Fibroblast of the conjunctiva (primary cell): ENCODE measurements at regions not wholly inside any gene's neighbourhood (a gene's known extent, or its start where the extent isn't known, plus 50 kb on each side); places are given as distances from the start of the nearest gene placed in this dataset.
"Not testable (repeated sequence)": the region's sequence is repeated elsewhere in the genome, so short reads cannot be mapped to it uniquely, and the experiment has no call there.

Experiments
- DNase-seq: peaks from one replicate; pipeline ENCODE4 v3.0.0-alpha.2; 2010; ENCODE audit warnings: low read depth

DNA sequence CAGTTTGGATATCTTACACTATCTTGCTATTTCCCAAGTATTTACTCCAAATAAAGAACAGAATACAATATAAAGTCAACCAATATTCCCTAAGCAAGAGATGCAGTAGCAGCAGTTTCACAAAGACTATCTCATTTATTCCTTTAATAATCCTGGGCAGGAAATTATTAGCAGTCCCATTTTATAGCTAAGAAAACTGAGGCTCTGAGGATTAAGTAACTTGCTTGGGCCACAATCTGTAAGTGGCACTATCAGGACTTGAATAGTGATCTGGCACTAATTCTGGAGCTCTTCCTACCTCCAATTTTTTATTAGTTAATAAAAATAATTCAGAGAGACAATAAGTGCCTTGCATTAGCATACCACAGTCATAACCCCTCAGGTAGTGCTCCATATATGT lies 611.7 kb downstream of the MCTP2 start:
- DNase-seq = no peak

DNA sequence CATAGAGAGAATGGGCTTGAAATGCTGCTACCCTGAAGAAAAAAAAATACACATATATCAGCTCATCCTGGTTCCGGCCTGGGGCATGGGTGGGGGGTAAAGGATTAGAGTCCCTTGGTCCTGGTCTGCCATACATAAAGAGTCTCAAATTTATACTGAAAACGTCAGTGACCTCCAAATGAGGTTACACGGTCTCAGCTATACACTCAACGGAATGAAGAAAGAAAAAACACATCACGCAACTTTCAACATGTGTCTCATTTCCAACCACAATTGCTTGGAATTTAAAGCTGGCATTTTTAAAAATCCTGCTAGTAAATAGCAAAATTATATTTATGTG lies 612.8 kb downstream of the MCTP2 start:
- no peak for DNase-seq

DNA sequence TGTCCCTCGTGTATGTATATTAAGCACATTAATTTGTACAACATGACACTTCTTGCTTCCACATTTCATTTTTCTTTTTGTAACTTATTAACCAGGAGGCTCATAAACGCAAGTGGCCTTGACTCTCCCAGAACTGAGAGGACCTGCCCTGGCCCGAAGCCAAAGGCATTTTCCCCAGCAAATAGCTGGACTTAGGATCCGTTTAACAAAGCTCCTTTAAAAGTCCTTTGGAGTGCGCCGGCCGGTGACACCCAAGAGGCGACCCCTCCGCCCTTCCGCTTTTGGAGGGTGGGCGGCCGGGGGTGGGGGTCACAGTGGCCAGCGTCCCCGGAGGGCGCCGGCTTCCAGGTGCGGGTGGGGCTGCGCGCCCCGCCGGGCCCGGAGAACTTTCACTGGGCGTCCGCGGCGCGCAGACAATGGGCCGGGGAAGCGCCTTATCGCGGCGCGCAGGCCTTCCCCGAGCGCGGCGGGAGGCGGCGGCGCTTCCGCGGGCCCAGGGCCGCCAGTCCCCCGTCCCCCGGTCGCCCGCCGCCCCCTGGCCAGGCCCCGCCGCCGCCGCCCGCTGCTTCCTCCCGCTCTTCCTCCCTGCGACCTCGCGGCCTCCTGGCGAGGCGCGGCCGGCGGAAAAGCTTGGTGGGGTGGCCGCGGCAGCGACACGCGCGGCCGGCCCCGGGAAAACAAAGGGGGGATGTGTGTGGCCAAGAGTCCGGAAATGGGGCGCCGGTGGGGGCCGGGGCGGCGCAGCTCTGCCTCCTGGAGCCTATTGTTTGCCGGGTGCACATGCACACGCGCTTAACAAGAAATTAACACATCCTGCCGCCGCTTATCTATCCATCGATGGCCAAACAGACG lies 613.4 kb downstream of the MCTP2 start:
- DNase-seq = no peak

DNA sequence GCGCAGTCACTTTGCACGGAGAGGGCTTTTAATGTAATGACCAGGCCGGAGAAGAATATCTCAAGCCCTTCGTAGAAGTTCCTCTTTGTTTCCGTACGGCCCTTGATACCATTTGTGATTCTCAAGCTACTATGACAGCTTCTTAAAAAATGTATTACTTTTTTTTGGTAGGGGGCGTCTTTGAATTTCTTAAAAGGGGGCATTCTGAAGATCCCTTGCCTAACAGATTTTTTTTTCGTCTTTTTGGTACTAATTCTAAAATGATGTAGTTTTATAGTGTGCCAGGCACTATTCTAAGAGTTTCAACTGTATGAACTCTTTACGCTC lies 614.0 kb downstream of the MCTP2 start:
- DNase-seq = no peak

DNA sequence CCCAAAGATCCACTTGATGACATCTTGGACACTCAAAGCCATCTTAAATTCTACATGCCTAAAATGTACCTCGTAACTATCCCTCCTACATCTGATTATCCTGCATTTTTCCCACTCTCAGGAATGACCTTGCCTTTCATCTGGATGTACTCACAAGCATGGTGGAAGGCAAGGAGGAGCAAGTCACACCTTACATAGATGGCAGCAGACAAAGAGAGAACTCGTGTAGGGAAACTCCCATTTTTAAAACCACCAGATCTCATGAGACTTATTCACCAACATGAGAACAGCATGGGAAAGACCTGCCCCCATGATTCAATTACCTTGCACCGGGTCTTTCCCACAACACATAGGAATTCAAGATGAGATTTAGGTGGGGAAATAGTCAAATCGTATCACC lies 616.0 kb downstream of the MCTP2 start:
- no peak for DNase-seq

DNA sequence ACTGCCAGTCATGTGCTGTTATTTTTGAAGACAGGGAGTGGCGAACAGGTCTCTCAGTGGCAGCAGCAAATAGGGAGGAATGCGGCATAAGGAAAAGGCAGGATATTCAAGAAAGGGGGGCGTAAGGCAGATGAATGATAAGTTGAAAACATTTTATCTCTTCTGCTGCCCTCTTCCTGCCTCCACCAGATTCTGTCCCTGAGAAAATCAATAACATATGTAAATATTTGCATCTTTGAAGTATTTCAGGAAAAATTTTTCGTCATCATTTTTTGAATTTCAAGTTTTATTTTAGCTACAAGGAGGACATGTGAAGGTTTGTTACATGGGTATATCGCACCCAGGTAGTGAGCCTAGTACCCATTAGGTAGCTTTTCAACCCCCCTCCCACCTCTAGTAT lies 616.7 kb downstream of the MCTP2 start:
- DNase-seq = no peak

DNA sequence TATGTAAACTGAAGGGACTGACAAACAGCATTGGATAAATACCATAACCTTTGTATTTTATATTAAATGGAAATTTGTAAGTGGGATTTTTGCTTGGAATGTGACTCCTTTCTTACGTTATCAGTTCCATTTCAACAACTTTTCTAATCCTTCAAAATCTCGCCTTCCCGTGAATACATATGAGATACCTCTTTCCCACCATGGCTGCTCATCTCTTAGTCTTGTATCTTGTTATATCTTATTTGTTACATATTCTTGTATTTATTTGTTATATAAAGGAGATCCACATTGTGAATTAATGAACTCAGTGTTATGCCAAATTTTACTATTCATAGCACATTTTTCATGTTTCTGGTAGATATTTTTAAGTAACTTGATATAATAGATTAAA lies 623.7 kb downstream of the MCTP2 start:
- DNase-seq = no peak

DNA sequence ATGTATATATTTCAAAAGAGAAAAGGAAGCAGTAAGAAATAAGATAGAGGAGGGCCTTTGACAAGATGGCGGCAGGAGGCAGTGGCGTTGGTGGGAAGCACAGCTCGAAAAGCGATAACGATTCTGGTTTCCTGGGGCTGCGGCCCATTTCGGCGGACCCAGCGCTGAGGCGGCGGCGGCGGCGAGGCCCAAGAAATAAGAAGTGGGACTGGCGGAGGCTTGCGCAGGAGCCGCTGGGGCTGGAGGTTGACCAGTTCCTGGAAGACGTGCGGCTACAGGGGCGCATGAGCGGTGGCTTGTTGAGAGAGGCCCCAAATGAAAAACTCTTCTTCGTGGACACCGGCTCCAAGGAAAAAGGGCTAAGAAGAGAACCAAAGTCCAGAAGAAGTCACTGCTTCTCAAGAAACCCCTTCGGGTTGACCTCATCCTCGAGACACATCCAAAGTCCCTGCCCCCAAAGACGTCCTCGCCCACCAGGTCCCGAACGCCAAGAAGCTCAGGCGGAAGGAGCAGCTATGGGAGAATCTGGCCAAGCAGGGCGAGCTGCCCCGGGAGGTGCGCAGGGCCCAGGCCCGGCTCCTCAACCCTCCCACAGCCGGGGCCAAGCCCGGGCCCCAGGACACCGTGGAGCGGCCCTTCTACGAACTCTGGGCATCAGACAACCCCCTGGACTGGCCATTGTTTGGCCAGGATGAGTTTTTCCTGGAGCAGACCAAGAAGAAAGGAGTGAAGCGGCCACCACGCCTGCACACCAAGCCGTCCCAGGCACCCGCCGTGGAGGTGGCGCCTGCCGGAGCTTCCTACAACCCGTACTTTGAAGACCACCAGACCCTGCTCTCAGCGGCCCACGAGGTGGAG lies 624.3 kb downstream of the MCTP2 start:
- DNase-seq = no peak

DNA sequence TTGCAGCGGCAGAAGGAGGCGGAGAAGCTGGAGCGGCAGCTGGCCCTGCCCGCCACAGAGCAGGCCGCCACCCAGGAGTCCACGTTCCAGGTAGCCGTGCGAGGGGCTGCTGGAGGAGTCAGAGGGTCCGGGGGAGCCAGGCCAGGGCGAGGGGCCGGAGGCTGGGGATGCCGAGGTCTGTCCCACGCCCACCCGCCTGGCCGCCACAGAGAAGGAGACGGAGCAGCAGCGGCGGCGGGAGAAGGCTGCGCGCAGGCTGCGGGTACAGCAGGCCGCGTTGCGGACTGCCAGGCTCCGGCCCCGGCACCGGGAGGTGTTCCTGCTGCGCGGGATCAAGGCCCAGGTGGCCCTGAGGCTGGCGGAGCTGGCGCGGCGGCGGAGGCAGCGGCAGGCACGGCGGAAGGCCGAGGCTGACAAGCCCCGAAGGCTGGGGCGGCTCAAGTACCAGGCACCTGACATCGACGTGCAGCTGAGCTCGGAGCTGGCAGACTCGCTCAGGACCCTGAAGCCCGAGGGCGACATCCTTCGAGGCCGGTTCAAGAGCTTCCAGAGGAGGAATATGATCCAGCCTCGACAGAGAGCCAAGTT lies 625.0 kb downstream of the MCTP2 start:
- no peak for DNase-seq

DNA sequence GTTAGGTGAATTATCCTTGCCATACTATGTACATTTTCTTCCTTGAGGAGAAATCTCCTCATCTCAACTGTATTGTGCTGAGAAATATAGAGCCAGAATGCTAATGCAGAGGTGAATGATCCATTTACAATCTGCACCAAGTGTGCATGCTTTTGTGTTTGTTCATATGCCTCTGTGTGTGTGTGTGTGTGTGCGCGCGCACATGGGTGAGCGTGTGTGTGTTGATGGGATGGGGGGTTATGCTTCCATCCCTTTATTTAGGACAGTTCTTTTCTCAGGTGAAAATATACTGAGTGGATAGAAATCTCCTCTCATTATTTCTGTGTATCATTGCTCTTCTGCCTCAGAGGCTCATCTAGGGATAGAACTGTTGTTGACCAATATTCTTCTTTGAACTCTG lies 626.1 kb downstream of the MCTP2 start:
- DNase-seq = no peak

DNA sequence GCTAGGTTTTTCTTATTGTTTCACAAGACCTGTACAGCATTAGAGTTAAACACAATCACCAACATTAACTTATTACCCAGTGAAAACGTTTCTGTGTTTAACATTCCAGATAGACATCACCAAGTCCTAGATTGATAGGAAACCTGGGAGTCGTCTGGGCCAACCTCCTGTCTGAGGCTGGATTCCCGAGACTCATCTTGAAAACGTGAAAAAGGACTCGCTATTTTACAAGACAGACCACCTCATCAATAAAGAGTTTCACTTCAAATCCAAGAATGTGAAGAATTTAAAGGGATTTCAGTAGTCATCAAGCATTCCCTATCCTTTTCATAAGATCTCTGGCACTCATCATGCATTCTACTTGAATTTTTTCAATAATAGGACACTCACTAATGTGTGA lies 626.6 kb downstream of the MCTP2 start:
- no peak for DNase-seq

DNA sequence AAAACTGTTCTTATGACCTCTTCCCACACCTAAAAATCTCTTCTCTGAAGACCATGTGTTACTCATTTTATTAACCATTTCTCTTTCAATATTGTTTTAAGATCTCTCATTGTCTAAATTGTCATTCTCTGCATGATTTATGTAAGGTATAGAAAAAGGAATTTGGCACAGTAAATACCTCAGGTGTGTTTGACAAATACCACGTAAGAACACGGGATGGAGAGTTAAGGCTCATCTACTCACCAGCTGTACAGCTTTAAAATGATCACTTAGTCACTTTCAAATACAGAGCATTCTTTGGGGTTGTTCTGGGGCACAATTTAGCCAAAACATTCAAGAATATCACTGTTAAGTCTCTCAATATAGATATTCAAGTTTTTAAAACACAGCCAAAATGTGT lies 627.1 kb downstream of the MCTP2 start:
- DNase-seq = no peak

DNA sequence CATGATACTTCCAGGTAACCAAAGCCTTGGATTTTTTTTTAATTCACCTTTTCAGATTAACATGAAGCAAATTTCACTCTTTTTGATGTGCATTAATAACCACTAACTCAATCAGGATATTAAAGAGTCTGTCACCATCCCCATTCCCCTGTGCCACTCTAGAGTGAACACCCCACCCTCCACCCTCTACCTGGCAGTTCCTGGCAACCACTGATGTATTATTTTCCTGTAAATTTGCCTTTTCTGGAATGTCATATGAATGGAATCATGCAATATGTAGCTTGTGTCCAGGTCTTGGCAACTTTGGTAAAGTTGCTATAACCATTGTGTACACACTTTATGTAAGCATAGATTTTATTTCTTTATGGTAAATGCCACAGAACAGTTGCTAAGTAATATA lies 627.6 kb downstream of the MCTP2 start:
- no peak for DNase-seq

DNA sequence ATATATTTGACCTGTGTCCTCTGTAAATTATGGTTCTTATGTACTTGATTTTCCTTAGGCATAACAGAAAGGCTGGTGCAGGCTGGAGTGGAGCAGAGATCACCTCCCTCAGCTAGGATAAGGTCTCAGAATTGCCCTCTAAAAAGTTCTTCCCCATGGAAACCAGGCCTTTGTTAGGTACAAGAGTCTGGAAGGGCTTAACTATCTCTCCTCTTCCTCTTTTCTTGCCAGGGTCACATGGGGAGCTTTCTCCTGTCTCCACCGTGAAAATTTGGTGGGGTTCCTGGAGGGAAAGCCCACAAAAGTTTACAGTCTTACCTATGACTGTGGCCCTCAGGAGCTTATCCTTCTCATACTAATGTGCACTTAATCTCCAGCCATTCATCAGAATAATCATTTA lies 633.2 kb downstream of the MCTP2 start:
- DNase-seq = no peak

DNA sequence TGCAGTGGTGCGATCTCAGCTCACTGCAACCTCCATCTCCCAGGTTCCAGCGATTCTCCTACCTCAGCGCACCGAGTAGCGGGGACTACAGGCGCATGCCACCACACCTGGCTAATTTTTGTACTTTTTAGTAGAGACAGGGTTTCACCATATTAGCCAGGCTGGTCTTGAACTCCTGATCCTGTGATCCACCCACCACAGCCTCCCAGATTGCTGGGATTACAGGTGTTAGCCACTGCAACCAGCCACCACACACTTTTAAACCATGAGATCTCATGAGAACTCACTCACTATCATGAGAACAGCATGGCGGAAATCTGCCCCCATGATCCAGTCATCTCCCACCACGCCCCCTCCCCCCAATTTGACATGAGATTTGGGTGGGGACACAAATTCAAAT lies 636.9 kb downstream of the MCTP2 start:
- DNase-seq = not testable (repeated sequence)

DNA sequence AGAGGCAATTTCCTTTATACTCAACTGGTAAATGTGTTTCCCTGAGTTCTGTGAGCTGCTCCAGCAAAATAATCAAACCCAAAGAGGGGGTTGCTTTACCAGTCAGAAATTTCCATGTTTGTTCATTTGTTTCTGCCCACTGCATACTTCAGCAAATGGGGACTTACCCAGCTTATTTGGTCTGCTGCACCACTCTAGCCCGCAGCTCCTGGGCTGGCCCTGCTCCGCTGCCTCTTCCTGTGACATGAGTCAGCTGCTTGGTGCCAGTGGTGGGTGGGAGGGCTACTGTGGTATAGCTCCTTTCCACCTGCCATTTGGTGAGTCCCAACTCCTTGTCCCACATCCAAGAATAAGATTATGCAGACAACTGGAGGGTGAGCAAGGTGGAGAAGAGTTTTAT lies 644.2 kb downstream of the MCTP2 start:
- no peak for DNase-seq

DNA sequence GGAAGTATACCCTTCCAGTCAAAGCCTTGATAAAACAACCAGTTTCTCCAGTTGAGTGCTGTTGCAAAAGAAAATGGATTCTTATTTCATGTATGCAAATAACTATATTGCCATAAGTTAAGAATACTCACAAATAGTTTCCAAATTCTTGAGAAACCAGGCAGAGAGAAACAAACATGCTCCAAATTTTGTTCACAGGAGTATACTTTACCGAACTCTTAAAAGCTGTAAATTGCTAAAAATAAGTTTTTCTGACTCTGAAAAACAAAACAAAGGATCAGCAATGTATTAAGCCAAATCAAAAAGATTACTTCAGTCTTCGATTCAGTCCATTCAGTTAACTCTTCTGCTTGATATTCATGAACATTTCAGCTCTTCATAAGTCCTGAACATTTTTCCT lies 646.5 kb downstream of the MCTP2 start:
- no peak for DNase-seq

DNA sequence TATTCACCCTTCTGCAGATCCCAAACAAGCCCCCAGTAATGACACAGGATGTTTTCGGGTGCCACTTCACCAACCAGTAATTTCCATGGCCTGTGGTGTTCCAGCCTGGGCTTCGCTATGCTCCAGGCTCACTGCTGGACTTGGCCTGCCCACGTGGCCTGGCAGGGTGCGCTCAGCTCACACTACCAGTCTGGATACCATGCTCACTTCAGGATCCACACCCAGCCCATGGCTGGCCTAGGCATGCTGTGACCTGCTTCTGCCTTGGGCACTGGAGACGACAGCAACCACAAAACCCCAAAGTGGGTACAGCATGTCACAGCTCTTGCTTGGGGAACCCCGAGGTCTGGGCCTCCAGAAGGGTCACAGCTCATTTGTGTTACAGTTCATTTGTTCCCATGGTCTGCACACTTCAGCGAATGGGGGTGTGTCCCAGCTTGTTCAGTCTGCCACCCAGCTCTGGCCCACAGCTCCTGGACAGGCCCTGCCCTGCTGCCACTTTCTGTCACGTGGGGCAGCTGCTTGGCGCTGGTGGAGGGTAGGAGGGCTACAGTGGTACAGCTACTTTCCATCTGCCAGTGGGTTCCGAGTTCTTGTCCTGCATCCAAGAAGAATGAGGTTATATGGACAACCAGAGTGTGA lies 650.8 kb downstream of the MCTP2 start:
- DNase-seq = no peak

DNA sequence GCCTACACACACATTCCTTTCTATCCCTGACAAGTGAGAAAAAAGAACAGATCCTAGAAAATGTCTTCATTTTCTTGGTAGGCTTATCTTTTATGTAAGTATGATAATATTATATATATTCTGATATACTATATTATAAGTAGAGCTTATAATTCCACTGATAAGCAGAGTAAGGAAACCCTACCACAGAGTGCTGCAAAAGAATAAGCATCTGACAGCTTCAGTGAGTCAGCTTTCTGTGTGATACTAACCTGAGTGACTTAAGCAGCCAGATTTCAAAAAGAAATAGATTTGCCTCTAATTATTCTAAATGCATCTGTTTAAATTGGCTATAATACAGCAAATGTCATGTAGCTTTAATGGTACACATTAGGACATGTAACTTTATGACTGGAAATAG lies 656.0 kb downstream of the MCTP2 start:
- no peak for DNase-seq

DNA sequence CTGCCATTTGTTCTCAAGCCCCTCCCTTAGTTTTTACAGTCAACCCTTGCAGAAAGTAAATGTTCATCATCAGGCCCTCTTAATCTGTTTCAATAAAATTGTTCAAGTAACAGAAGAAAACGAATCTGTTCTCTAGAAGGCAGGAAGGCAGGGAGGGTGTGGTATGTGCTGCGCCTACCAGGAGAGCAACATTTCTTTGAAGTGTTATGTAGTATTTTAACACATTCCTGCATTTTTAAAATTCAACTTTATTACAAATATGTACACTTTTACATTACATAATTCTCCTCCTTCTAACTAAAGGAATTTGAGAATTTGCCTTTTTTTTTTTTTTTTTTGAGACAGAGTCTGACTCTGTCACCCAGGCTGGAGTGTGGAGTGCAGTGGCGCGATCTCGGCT lies 657.8 kb downstream of the MCTP2 start:
- no peak for DNase-seq

DNA sequence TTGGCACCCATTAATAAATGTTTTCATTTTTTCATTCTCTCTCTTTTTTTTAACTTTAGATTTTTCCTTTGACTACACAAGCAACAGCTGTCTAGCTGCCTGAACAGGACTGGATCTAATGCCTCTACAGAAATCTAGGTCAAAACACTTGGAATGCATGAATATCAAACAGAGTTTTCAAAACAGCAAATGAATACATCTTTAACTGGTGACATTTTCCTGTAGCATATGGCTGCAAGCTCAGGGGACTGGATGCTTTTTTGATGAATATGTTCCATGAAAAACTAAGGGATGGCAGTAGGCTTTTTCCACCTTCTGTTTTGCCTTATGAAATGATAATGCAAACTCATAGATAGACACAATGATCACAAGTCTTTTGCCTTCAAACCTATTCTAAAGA lies 661.7 kb downstream of the MCTP2 start:
- DNase-seq = no peak

DNA sequence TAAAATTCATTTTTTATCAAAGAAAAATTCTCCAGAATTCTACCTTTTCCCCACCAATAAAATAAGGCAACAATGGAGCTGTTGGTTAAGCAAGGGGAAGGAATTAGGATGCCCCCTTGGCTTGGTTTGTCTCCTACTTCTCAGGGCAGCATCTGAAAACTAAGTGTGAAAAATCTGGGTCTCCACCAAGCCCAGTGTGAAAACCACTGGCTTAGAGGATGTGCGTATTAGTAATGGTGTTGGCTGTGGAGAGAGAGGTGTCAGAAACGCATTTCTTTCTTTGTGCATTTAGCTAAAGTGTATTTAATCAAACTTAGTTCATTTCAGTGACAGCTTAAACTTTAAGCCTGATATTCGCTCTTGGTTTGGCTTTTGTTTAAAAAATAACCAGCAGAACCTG lies 662.7 kb downstream of the MCTP2 start:
- no peak for DNase-seq

DNA sequence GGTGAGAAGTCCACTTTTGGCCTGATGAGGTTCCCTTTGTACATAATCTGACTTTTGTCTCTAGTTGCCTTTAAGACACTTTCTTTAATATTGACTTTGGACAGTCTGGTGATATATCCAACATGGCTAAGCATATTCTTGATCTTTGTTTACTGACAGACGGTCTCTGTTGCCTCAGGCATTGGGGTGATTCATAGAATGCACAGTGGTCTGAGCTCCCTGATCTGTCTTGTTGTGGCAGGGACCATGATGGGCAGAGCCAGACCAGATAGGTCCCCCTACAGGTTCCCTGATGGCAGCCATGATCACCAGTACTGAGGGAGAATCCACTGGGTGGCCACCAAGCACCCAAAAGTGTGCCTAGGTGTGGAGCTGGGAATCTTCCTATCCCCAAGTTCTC lies 678.1 kb downstream of the MCTP2 start:
- no peak for DNase-seq
